Central memory CD4-positive, alpha-beta T cell (primary cell): ENCODE measurements at regions not wholly inside any gene's neighbourhood (a gene's known extent, or its start where the extent isn't known, plus 50 kb on each side); places are given as distances from the start of the nearest gene placed in this dataset.

ENCODE experiments used
- DNase-seq: peaks from one replicate; pipeline ENCODE4 v3.0.0; 2022

- DNase-seq, result no peak
Measured at GRCh38 chr18:78082816-78083215, 833.2 kb downstream of the GALR1 start.

DNA sequence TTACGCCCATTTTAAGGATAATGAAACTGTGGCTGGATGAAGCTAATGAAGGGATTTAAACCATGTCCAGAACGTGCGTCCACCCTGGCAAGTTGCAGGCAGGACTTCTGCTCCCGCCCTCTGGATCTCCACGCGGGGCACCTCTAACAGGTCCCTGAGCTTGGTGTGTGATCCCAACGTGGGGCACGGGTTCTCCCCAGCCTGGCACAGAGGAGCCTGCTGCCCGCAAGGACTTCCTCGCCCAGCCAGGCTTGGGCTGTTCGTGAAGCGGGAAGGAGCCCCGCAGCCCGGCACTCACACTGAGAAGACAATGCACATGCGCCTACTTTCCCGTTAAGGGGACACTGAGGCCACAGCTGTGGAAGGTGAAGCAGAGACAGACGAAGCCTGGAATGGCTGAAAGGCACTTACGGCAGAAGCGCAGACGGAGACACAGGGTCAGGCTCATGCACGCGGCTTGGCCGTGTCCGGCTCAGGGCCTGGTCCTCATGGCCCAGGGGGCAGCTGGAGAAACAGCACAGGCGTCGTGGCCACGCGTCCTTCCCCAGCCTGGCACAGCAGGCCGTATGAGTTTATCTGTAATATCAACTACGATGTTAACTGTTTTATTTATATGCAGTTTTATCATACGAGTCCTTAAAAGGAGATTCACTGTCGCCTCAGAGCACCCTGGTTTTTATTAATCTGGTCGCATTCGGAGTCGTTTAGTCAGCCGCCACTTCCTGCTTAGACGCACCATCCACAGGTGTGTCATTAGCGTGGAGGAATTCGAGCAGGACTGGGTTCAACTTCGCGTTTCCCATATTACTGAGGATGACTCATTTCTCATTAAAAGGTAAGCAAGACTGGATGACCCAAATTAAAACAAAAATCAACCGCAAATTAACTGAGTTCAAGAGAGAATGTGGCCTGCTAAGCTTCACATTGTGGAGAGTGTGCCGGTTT, 835.9 kb downstream of the GALR1 start:
- DNase-seq, result no peak

GRCh38 chr18:78086931-78087330, 837.3 kb downstream of the GALR1 start:
- DNase-seq, result no peak

GRCh38 chr18:78087338-78087737, 837.7 kb downstream of the GALR1 start:
- no peak for DNase-seq

DNA sequence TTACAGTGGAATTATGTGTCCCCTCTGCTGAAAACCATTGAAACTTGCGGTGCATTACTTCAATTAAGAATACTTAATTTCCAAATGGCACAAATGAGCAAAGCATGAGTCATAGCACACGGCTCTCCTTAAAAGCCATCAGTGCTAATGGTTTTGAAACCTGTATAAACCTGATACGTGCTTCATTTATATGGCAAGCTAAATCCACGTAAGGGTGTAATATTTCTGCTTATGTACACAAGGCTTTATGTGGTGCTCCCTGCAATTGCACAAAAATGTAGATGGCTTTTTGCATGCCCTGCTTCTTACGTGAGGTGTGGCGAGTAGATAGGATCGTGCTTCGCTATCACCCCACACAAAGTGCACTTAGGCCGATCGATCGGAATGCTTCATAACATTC, 840.9 kb downstream of the GALR1 start:
- DNase-seq, result no peak

- no peak for DNase-seq
Measured at GRCh38 chr18:78092901-78093300, 843.3 kb downstream of the GALR1 start.

- no peak for DNase-seq
Measured at GRCh38 chr18:78099979-78100588, 850.4 kb downstream of the GALR1 start.

DNA sequence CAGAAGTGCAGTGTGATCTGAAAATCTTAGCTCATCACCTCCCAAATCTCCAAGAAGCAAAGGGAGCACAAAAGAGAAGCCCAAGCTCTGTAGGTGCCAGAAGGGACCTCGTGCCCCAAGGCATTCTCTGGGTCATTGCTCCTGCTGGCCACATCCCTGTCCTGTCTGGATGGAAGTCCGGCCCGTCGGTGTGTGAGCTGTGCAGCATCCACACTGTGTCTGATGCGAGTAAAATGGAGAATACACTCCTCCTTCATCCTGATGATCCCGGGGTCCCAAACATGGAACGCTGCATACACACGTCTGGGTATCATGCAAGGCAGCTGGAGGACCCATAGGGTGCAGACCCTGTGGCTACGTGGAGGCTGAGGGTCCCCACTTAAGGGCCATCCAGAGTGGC, 851.4 kb downstream of the GALR1 start:
- DNase-seq, result no peak

DNA sequence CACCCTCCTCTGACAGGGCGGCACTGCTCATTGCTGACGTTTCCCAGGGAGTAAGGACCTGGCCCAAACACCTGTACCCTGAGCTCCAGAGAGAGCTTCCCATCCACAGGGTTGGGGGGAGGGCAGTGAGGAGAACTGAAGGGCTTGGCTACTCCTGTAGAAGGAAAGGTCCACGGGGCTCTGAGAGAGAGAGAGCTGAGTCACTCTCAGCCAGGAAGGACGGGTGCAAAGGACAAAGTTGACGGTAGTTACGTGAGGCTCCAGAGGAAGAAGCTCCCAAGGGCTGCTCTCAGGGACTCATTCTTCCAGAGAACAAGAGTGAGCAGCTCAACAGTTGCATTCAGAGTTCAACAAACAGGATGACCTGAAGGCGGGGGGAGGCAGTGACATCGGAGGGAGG, 852.5 kb downstream of the GALR1 start:
- DNase-seq, result no peak

- no peak for DNase-seq
Measured at GRCh38 chr18:78105611-78106010, 856.0 kb downstream of the GALR1 start.

GRCh38 chr18:78106946-78107345, 857.3 kb downstream of the GALR1 start:
- DNase-seq, result no peak

- DNase-seq, result no peak
Measured at GRCh38 chr18:78107363-78107762, 857.7 kb downstream of the GALR1 start.

- no peak for DNase-seq
Measured at GRCh38 chr18:78108554-78108953, 858.9 kb downstream of the GALR1 start.

DNA sequence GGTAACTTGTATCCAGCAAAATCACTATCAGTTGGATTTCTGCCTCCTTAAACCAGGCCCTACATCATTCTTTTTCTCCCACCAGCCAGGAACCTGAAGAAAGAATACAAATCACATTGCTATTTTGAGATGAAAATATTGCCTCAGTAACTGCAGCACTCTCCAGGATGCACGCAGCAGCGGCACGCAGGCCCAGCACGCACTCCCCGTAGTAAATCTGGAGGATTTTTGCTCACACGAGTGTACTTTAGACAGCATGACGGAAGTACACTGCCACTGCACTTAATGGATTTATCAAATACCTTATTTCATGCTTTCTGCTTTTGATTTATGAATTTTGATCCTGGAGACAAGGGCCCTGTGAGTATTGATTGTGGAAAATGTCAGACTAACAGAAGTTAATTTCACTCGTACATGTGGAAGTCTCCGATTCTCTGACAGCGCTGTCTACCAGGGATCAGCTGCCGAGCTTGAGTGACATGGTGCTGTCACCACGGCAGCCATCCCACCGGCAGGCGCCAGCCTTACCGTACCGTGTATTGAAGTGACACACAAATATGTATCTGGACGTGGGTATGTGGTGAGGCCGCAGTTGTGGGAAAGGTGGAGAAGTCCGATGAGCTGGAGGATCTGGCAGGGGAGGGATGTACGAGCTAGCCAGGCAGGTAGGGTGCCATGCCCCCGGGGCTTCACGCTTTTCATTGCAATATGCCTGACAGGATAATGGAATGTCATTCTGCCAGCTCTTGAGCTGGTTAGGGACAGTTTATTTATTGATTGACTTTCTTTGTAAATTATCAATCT, 863.7 kb downstream of the GALR1 start:
- DNase-seq, result no peak

DNA sequence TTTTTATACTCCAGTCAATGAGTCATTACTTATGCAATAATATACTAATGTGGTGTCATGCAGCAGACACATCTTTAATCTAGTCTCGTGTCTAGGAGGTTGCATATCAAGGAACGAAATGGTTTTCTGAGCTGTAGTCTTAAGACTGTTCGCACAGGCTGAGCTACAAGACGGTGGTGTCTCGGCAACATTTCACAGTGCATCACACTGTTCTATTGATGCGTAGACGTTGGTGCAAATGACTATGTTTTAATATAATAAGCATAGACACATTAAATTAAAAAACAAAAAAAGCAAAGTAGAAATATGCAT, 864.2 kb downstream of the GALR1 start:
- DNase-seq, result no peak

- no peak for DNase-seq
Measured at GRCh38 chr18:78115896-78116561, 863.6 kb upstream of the SALL3 start.

GRCh38 chr18:78123144-78123909, 856.3 kb upstream of the SALL3 start:
- no peak for DNase-seq

- no peak for DNase-seq
Measured at GRCh38 chr18:78123926-78124797, 855.5 kb upstream of the SALL3 start.

DNA sequence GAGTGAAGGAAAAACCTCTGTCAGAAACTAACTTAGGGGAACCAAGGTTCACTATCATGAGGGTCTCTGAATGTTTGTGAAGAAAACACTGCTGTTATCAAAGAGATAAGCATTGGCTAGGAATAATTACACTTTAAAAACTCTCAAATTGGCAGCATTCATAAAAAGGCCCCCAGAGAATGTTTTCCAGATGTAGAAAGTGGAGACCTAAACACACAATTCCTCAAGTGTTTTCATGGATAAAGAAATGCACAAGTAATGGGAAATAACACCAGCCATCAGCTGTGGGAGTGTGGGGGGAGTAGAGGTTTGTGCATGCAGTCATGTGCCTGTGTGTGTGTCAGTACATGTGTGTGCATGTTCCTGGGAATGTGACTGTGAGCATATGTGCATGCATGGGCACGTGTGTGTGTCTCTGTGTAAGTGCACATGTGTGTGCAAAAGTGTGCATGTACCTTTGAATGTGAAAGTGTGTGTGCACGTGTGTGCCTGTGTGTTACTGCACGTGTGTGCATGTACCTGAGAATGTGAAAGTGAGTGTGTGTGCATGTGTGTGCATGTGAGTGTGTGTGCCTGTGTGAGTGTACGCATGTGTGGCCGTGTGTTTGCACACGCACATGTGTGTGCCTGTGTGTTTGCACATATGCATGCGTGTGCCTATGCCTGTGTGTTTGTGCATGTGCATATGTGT, 854.3 kb upstream of the SALL3 start:
- no peak for DNase-seq

GRCh38 chr18:78126106-78126505, 853.5 kb upstream of the SALL3 start:
- no peak for DNase-seq

GRCh38 chr18:78126536-78126935, 853.1 kb upstream of the SALL3 start:
- no peak for DNase-seq
